ENCODE measurements at regions not wholly inside any gene's neighbourhood (a gene's known extent, or its start where the extent isn't known, plus 50 kb on each side); places are given as distances from the start of the nearest gene placed in this dataset.

- TF ChIP-seq GATA2 (IDR thresholded peaks at IDR 0.05; ENCODE audit: low read depth, low read length) = no peak
- no peak for TF ChIP-seq GATA3 (IDR thresholded peaks at IDR 0.05; ENCODE audit: low read depth, low read length)
These were observed 389.2 kb downstream of the CBLN2 start for GRCh38 chr18:72154926-72155325.
